SH-SY5Y (cell line): ENCODE measurements at regions not wholly inside any gene's neighbourhood (a gene's known extent, or its start where the extent isn't known, plus 50 kb on each side); places are given as distances from the start of the nearest gene placed in this dataset.

Experiments used
- GATA2 ChIP-seq: IDR thresholded peaks from 2 replicates; pipeline ENCODE4 v1.6.1; 2011; ENCODE audit warnings: mild to moderate bottlenecking, low read depth, low read length
- GATA3 ChIP-seq: IDR thresholded peaks from 2 replicates; pipeline ENCODE4 v1.6.1; 2011; ENCODE audit warnings: low read depth, mild to moderate bottlenecking, low read length, moderate library complexity

DNA sequence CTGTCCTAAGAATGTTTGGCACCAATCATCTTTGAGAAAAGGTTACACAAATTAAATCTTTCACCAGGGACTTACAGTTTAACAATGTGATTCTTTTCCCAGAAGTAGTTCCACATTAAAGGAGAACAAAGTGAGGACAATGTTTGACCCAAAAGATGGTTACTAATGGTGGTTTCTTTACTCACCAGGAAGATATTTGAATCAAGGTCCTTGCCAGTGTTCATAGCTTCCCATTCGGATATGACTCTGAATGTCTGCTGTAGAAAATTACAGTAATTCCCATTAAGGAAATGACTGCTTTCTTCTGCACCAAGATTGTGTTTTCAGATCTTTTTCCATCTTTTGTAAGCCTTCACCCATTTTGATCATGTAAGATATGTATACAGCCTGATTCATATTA lies 114.6 kb upstream of the ADAMTSL1 start:
- TF ChIP-seq GATA3 (no peak), GATA2 (no peak)
